ENCODE measurements at regions not wholly inside any gene's neighbourhood (a gene's known extent, or its start where the extent isn't known, plus 50 kb on each side); places are given as distances from the start of the nearest gene placed in this dataset.

GRCh38 chr6:221531-222349, 70.5 kb upstream of the DUSP22 start (continued):
- TF ChIP-seq RFX5 (IDR thresholded peaks at IDR 0.05; ENCODE audit: low read depth, low read length) (no peak), CBFB (IDR thresholded peaks at IDR 0.05; ENCODE audit: low read depth) (peak; percentile 72), CHD1 (IDR thresholded peaks at IDR 0.05; ENCODE audit: low read depth, low read length) (no peak), MXI1 (IDR thresholded peaks at IDR 0.05; ENCODE audit: low read depth, low read length) (no peak; the same call in 1 of the 2 replicates), NFYB (IDR thresholded peaks at IDR 0.05; ENCODE audit: insufficient read depth, low read depth, low read length) (no peak), LARP7 (IDR thresholded peaks at IDR 0.05) (no peak), TARDBP (IDR thresholded peaks at IDR 0.05; ENCODE audit: borderline replicate concordance) (no peak), ZNF384 (IDR thresholded peaks at IDR 0.05; ENCODE audit: borderline replicate concordance, low read depth, low read length) (peak; percentile 60; the same call in 1 of the 2 replicates), MTA3 (IDR thresholded peaks at IDR 0.05; ENCODE audit: borderline replicate concordance, low read length) (no peak), PAX5 (IDR thresholded peaks at IDR 0.05; ENCODE audit: borderline replicate concordance, low read depth, low read length) (peak; percentile 39; the same call in 1 of the 2 replicates), ZZZ3 (IDR thresholded peaks at IDR 0.05; ENCODE audit: control insufficient read depth, insufficient read length, low read depth) (no peak), HSF1 (IDR thresholded peaks at IDR 0.05; ENCODE audit: low read depth, low read length) (no peak), KAT2A (conservative IDR thresholded peaks at IDR 0.05; ENCODE audit: control insufficient read depth, low read depth, low read length) (no peak), ZBTB4 (CRISPR knock-in tag; IDR thresholded peaks at IDR 0.05) (no peak), NFYA (IDR thresholded peaks at IDR 0.05; ENCODE audit: borderline replicate concordance, low read depth, low read length) (no peak), BCL11A (IDR thresholded peaks at IDR 0.05; ENCODE audit: low read depth, low read length) (peak; percentile 20; the same call in 1 of the 2 replicates)
- TF ChIP-seq, protein P1, sequence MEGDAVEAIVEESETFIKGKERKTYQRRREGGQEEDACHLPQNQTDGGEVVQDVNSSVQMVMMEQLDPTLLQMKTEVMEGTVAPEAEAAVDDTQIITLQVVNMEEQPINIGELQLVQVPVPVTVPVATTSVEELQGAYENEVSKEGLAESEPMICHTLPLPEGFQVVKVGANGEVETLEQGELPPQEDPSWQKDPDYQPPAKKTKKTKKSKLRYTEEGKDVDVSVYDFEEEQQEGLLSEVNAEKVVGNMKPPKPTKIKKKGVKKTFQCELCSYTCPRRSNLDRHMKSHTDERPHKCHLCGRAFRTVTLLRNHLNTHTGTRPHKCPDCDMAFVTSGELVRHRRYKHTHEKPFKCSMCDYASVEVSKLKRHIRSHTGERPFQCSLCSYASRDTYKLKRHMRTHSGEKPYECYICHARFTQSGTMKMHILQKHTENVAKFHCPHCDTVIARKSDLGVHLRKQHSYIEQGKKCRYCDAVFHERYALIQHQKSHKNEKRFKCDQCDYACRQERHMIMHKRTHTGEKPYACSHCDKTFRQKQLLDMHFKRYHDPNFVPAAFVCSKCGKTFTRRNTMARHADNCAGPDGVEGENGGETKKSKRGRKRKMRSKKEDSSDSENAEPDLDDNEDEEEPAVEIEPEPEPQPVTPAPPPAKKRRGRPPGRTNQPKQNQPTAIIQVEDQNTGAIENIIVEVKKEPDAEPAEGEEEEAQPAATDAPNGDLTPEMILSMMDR (IDR thresholded peaks at IDR 0.05 in 2 of 3, conservative IDR thresholded peaks at IDR 0.05 in 1 of 3; ENCODE audit: control insufficient read depth in 2 of 3, extremely low read depth in 1 of 3, insufficient read depth in 1 of 3, low read depth in 3 of 3, low read length in 3 of 3), result no peak
- TF ChIP-seq, protein P2, sequence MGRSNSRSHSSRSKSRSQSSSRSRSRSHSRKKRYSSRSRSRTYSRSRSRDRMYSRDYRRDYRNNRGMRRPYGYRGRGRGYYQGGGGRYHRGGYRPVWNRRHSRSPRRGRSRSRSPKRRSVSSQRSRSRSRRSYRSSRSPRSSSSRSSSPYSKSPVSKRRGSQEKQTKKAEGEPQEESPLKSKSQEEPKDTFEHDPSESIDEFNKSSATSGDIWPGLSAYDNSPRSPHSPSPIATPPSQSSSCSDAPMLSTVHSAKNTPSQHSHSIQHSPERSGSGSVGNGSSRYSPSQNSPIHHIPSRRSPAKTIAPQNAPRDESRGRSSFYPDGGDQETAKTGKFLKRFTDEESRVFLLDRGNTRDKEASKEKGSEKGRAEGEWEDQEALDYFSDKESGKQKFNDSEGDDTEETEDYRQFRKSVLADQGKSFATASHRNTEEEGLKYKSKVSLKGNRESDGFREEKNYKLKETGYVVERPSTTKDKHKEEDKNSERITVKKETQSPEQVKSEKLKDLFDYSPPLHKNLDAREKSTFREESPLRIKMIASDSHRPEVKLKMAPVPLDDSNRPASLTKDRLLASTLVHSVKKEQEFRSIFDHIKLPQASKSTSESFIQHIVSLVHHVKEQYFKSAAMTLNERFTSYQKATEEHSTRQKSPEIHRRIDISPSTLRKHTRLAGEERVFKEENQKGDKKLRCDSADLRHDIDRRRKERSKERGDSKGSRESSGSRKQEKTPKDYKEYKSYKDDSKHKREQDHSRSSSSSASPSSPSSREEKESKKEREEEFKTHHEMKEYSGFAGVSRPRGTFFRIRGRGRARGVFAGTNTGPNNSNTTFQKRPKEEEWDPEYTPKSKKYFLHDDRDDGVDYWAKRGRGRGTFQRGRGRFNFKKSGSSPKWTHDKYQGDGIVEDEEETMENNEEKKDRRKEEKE (IDR thresholded peaks at IDR 0.05), result no peak
